GM12865 (cell line): ENCODE measurements at regions not wholly inside any gene's neighbourhood (a gene's known extent, or its start where the extent isn't known, plus 50 kb on each side); places are given as distances from the start of the nearest gene placed in this dataset.

Experiments used
- DNase-seq: peaks from one replicate; pipeline ENCODE4 v3.0.0; 2010; ENCODE audit warnings: low read depth
- H3K4me3 ChIP-seq: 2 replicates; pipeline ENCODE4 v1.5.1; 2011; ENCODE audit warnings: mild to moderate bottlenecking, low read depth, low read length, control low read depth
- CTCF ChIP-seq: IDR thresholded peaks from 2 replicates; pipeline ENCODE4 v1.5.1; 2011; ENCODE audit warnings: low read length, control low read depth, low read depth, inconsistent platforms; ENCODE audit not compliant: insufficient read depth; ENCODE audit errors: missing control alignments

GRCh38 chr2:145198555-145198954 is 678.6 kb upstream of the ZEB2 start:
- TF ChIP-seq CTCF: no peak

GRCh38 chr2:145197944-145198343 is 678.0 kb upstream of the ZEB2 start:
- no peak overlapping the region for H3K4me3 ChIP-seq
- TF ChIP-seq CTCF: no peak
- no peak for DNase-seq

More at GRCh38 chr2:145198555-145198954, 678.6 kb upstream of the ZEB2 start:
- H3K4me3 ChIP-seq: no peak overlapping the region
- DNase-seq: no peak

- DNase-seq: no peak
- no peak for TF ChIP-seq CTCF
- H3K4me3 ChIP-seq: no peak overlapping the region
Observed at GRCh38 chr2:145194673-145195072, 674.8 kb upstream of the ZEB2 start.

- no peak overlapping the region for H3K4me3 ChIP-seq
- TF ChIP-seq CTCF: no peak
- DNase-seq: no peak
Observed at GRCh38 chr2:145190031-145190703, 670.2 kb upstream of the ZEB2 start.

- DNase-seq: peak; percentile 6
- H3K4me3 ChIP-seq: no peak overlapping the region
- no peak for TF ChIP-seq CTCF
Observed at GRCh38 chr2:145186303-145186702, 666.4 kb upstream of the ZEB2 start.

- no peak for DNase-seq
- H3K4me3 ChIP-seq: no peak overlapping the region
Observed at GRCh38 chr2:145185696-145186095, 665.8 kb upstream of the ZEB2 start.

More at GRCh38 chr2:145185696-145186095, 665.8 kb upstream of the ZEB2 start:
- no peak for TF ChIP-seq CTCF
